Ascending aorta (tissue), 2 donors: ENCODE measurements at regions not wholly inside any gene's neighbourhood (a gene's known extent, or its start where the extent isn't known, plus 50 kb on each side); places are given as distances from the start of the nearest gene placed in this dataset.

ENCODE experiments used
- DNase-seq, 2 donors: peaks; one replicate each; pipeline ENCODE4 v3.0.0-alpha.2; 2019; ENCODE audit warnings: low spot score in 2 of 2
- H3K27ac ChIP-seq, 2 donors: fragments of 200-600 bp; sonication (generic); one replicate each; pipeline ENCODE4 v1.5.1; 2016 to 2017; ENCODE audit warnings: mild to moderate bottlenecking in 1 of 2
- H3K27me3 ChIP-seq: fragments of 200-600 bp; sonication (generic); one replicate; pipeline ENCODE4 v1.5.1; 2017
- H3K36me3 ChIP-seq, 2 donors: fragments of 200-600 bp; sonication (generic); one replicate each; pipeline ENCODE4 v1.5.1; 2016
- H3K4me1 ChIP-seq, 2 donors: fragments of 200-600 bp; sonication (generic); one replicate each; pipeline ENCODE4 v1.5.1; 2016 to 2017; ENCODE audit warnings: mild to moderate bottlenecking in 1 of 2
- H3K4me3 ChIP-seq, 2 donors: fragments of 200-600 bp; sonication (generic); one replicate each; pipeline ENCODE4 v1.5.1; 2016 to 2017; ENCODE audit warnings: mild to moderate bottlenecking in 1 of 2
- H3K9me3 ChIP-seq, 2 donors: fragments of 200-600 bp; sonication (generic); one replicate each; pipeline ENCODE4 v1.5.1; 2016
- CTCF ChIP-seq, 3 experiments: fragments of 200-600 bp in 2 of 3; fragments of 450-650 bp in 1 of 3; sonication (generic) in 2 of 3; IDR thresholded peaks; one replicate each; pipeline ENCODE4 v1.5.1; 2016 to 2019; ENCODE audit warnings: antibody characterized with exemption in 3 of 3, mild to moderate bottlenecking in 1 of 3, moderate library complexity in 1 of 3
- intact Hi-C: fragments of 100-400 bp; cut with DNase I; formaldehyde crosslinking; loops from one replicate; pipeline ENCODE4 v1.15.1; 2023

DNA sequence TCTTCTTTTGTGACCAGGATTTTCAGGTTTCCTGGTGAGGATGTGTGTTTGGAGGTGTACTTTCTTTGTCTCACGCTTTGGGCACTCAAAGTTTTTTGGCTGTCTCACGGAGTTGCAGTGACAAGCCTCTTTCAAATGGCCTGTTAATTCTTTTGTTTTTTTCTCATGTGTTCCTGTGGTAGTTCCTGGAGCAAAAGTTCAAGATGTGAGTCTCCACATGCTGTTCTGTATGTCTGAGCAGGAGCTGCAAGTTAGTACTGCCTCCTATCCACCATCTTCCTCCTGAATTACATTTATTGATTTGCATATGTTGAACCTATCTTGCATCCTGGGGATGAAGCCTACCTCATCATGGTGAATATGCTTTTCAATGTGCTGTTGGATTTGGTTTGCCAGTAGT, 118.5 kb downstream of the VSIG4 start:
- Histone ChIP-seq H3K4me3 (no peak overlapping the region), H3K9me3 (no peaks in the 10 kb centered on the region), H3K27ac (no peak overlapping the region), H3K27me3 (no peaks in the 10 kb centered on the region), H3K36me3 (no peaks in the 10 kb centered on the region), H3K4me1 (no peaks in the 10 kb centered on the region)
- no peak for TF ChIP-seq CTCF (IDR thresholded peaks at IDR 0.05)
- DNase-seq: no peak
- intact Hi-C loops: no loop called here

GRCh38 chrX:65920620-65921019, 119.3 kb downstream of the VSIG4 start:
- Histone ChIP-seq H3K36me3 (no peaks in the 10 kb centered on the region), H3K4me3 (no peak overlapping the region), H3K4me1 (no peaks in the 10 kb centered on the region), H3K27ac (no peak overlapping the region), H3K27me3 (no peaks in the 10 kb centered on the region), H3K9me3 (no peaks in the 10 kb centered on the region)
- DNase-seq: no peak
- intact Hi-C loops: no loop called here
- TF ChIP-seq CTCF (IDR thresholded peaks at IDR 0.05): no peak

- no peaks in the 10 kb centered on the region for H3K4me1 ChIP-seq
- H3K36me3 ChIP-seq: no peaks in the 10 kb centered on the region
- H3K4me3 ChIP-seq: no peak overlapping the region
- no peak overlapping the region for H3K27ac ChIP-seq
- intact Hi-C loops: no loop called here
- no peaks in the 10 kb centered on the region for H3K27me3 ChIP-seq
- no peak for DNase-seq
- TF ChIP-seq CTCF (IDR thresholded peaks at IDR 0.05): no peak
- H3K9me3 ChIP-seq: peaks cover 0 to 8% of the 10 kb centered on the region in 2 donors
Observed at GRCh38 chrX:65910899-65911298, 129.0 kb downstream of the VSIG4 start.

- Histone ChIP-seq H3K4me3 (no peak overlapping the region), H3K9me3 (no peaks in the 10 kb centered on the region), H3K27ac (no peak overlapping the region), H3K4me1 (no peaks in the 10 kb centered on the region), H3K36me3 (no peaks in the 10 kb centered on the region), H3K27me3 (no peaks in the 10 kb centered on the region)
- intact Hi-C loops: no loop called here
- DNase-seq: no peak
- TF ChIP-seq CTCF (IDR thresholded peaks at IDR 0.05): no peak
Observed at GRCh38 chrX:65903750-65904149, 136.1 kb downstream of the VSIG4 start.

DNA sequence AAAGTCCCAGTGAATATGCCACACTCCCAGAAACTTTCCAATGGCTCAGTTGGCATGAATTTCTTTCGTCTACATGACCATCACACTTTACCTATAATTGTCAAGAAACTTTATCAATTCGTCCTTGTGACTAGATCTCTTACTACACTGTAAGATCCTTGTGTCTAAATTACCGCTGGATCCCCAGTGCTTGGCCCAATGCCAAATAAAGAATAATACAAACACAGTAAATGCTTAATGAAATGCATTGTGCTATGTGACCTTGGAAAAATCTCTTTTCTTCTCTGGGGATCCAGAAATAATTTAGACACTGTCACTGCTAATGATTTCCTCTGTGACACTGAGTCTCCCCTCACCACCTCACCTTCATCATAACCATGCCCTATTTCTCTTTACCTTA, 137.9 kb downstream of the VSIG4 start:
- H3K36me3 ChIP-seq: no peaks in the 10 kb centered on the region
- H3K27me3 ChIP-seq: no peaks in the 10 kb centered on the region
- no peak overlapping the region for H3K4me3 ChIP-seq
- TF ChIP-seq CTCF (IDR thresholded peaks at IDR 0.05): no peak
- no peaks in the 10 kb centered on the region for H3K4me1 ChIP-seq
- H3K9me3 ChIP-seq: no peaks in the 10 kb centered on the region
- no peak overlapping the region for H3K27ac ChIP-seq
- no peak for DNase-seq
- intact Hi-C loops: no loop called here
